ENCODE measurements at regions not wholly inside any gene's neighbourhood (a gene's known extent, or its start where the extent isn't known, plus 50 kb on each side); places are given as distances from the start of the nearest gene placed in this dataset.

GRCh38 chr1:73604739-73605138, 593.2 kb downstream of the LRRIQ3 start:
- no peak for DNase-seq (ENCODE audit: low read depth, low spot score)
- Histone ChIP-seq H3K9me3 (ENCODE audit: low read depth, low read length) (no peaks in the 10 kb centered on the region), H3K27ac (no peak overlapping the region), H3K36me3 (ENCODE audit: insufficient read depth, low read length) (no peaks in the 10 kb centered on the region), H3K9ac (ENCODE audit: insufficient read length) (no peak overlapping the region), H3K4me3 (no peak overlapping the region)
- TF ChIP-seq FOXP2 (optimal IDR thresholded peaks at IDR 0.05; ENCODE audit: control extremely low read depth, extremely low read length, insufficient read depth) (no peak), POLR2AphosphoS5 (IDR thresholded peaks at IDR 0.05; ENCODE audit: borderline replicate concordance, low read depth, low read length) (no peak), EZH2 (IDR thresholded peaks at IDR 0.05) (no peak)

GRCh38 chr1:73604211-73604610, 593.8 kb downstream of the LRRIQ3 start:
- no peaks in the 10 kb centered on the region for H3K36me3 ChIP-seq (ENCODE audit: insufficient read depth, low read length)
- no peak for DNase-seq (ENCODE audit: low read depth, low spot score)
- H3K27ac ChIP-seq, result no peak overlapping the region
- H3K9me3 ChIP-seq (ENCODE audit: low read depth, low read length), result no peaks in the 10 kb centered on the region
- H3K9ac ChIP-seq (ENCODE audit: insufficient read length), result no peak overlapping the region
- TF ChIP-seq POLR2AphosphoS5 (IDR thresholded peaks at IDR 0.05; ENCODE audit: borderline replicate concordance, low read depth, low read length) (no peak), EZH2 (IDR thresholded peaks at IDR 0.05) (no peak), FOXP2 (optimal IDR thresholded peaks at IDR 0.05; ENCODE audit: control extremely low read depth, extremely low read length, insufficient read depth) (no peak)
- H3K4me3 ChIP-seq, result no peak overlapping the region

- H3K4me3 ChIP-seq, result no peak overlapping the region
- DNase-seq (ENCODE audit: low read depth, low spot score), result no peak
- no peaks in the 10 kb centered on the region for H3K36me3 ChIP-seq (ENCODE audit: insufficient read depth, low read length)
- H3K9ac ChIP-seq (ENCODE audit: insufficient read length), result no peak overlapping the region
- TF ChIP-seq EZH2 (IDR thresholded peaks at IDR 0.05) (no peak), POLR2AphosphoS5 (IDR thresholded peaks at IDR 0.05; ENCODE audit: borderline replicate concordance, low read depth, low read length) (no peak), FOXP2 (optimal IDR thresholded peaks at IDR 0.05; ENCODE audit: control extremely low read depth, extremely low read length, insufficient read depth) (no peak)
- H3K9me3 ChIP-seq (ENCODE audit: low read depth, low read length), result no peaks in the 10 kb centered on the region
- H3K27ac ChIP-seq, result peak overlapping the region; percentile 65; the same call in 1 of the 2 replicates
Measured at GRCh38 chr1:73593804-73594203, 604.2 kb downstream of the LRRIQ3 start.

- Histone ChIP-seq H3K9ac (ENCODE audit: insufficient read length) (no peak overlapping the region), H3K27ac (peak overlapping the region; percentile 65), H3K4me3 (no peak overlapping the region), H3K9me3 (ENCODE audit: low read depth, low read length) (no peaks in the 10 kb centered on the region), H3K36me3 (ENCODE audit: insufficient read depth, low read length) (no peaks in the 10 kb centered on the region)
- TF ChIP-seq EZH2 (IDR thresholded peaks at IDR 0.05) (no peak), FOXP2 (optimal IDR thresholded peaks at IDR 0.05; ENCODE audit: control extremely low read depth, extremely low read length, insufficient read depth) (no peak)
- DNase-seq (ENCODE audit: low read depth, low spot score), result no peak
Measured at GRCh38 chr1:73593364-73593763, 604.6 kb downstream of the LRRIQ3 start.

GRCh38 chr1:73587080-73587479, 610.9 kb downstream of the LRRIQ3 start:
- TF ChIP-seq POLR2AphosphoS5 (IDR thresholded peaks at IDR 0.05; ENCODE audit: borderline replicate concordance, low read depth, low read length), result no peak
- no peak for TF ChIP-seq EZH2 (IDR thresholded peaks at IDR 0.05)
- TF ChIP-seq FOXP2 (optimal IDR thresholded peaks at IDR 0.05; ENCODE audit: control extremely low read depth, extremely low read length, insufficient read depth), result no peak
- H3K9ac ChIP-seq (ENCODE audit: insufficient read length), result no peak overlapping the region
- no peak for DNase-seq (ENCODE audit: low read depth, low spot score)
- H3K27ac ChIP-seq, result no peak overlapping the region
- H3K4me3 ChIP-seq, result no peak overlapping the region
- H3K9me3 ChIP-seq (ENCODE audit: low read depth, low read length), result no peaks in the 10 kb centered on the region
- no peaks in the 10 kb centered on the region for H3K36me3 ChIP-seq (ENCODE audit: insufficient read depth, low read length)

GRCh38 chr1:73577206-73577605, 620.8 kb downstream of the LRRIQ3 start:
- no peak for TF ChIP-seq EZH2 (IDR thresholded peaks at IDR 0.05)
- no peak for TF ChIP-seq POLR2AphosphoS5 (IDR thresholded peaks at IDR 0.05; ENCODE audit: borderline replicate concordance, low read depth, low read length)
- TF ChIP-seq FOXP2 (optimal IDR thresholded peaks at IDR 0.05; ENCODE audit: control extremely low read depth, extremely low read length, insufficient read depth), result no peak
- H3K9me3 ChIP-seq (ENCODE audit: low read depth, low read length), result no peaks in the 10 kb centered on the region
- H3K9ac ChIP-seq (ENCODE audit: insufficient read length), result no peak overlapping the region
- DNase-seq (ENCODE audit: low read depth, low spot score), result no peak
- no peak overlapping the region for H3K27ac ChIP-seq
- H3K4me3 ChIP-seq, result no peak overlapping the region
- H3K36me3 ChIP-seq (ENCODE audit: insufficient read depth, low read length), result no peaks in the 10 kb centered on the region

- H3K9me3 ChIP-seq (ENCODE audit: low read depth, low read length), result no peaks in the 10 kb centered on the region
- DNase-seq (ENCODE audit: low read depth, low spot score), result no peak
- no peak overlapping the region for H3K27ac ChIP-seq
- H3K4me3 ChIP-seq, result no peak overlapping the region
- no peak overlapping the region for H3K9ac ChIP-seq (ENCODE audit: insufficient read length)
- H3K36me3 ChIP-seq (ENCODE audit: insufficient read depth, low read length), result no peaks in the 10 kb centered on the region
- no peak for TF ChIP-seq FOXP2 (optimal IDR thresholded peaks at IDR 0.05; ENCODE audit: control extremely low read depth, extremely low read length, insufficient read depth)
Measured at GRCh38 chr1:73576083-73576482, 621.9 kb downstream of the LRRIQ3 start.

GRCh38 chr1:73564294-73564693, 633.7 kb downstream of the LRRIQ3 start:
- Histone ChIP-seq H3K9ac (ENCODE audit: insufficient read length) (no peak overlapping the region), H3K9me3 (ENCODE audit: low read depth, low read length) (no peaks in the 10 kb centered on the region), H3K36me3 (ENCODE audit: insufficient read depth, low read length) (no peaks in the 10 kb centered on the region), H3K4me3 (no peak overlapping the region), H3K27ac (no peak overlapping the region)
- DNase-seq (ENCODE audit: low read depth, low spot score), result no peak
- TF ChIP-seq POLR2AphosphoS5 (IDR thresholded peaks at IDR 0.05; ENCODE audit: borderline replicate concordance, low read depth, low read length) (no peak), FOXP2 (optimal IDR thresholded peaks at IDR 0.05; ENCODE audit: control extremely low read depth, extremely low read length, insufficient read depth) (no peak), EZH2 (IDR thresholded peaks at IDR 0.05) (no peak)

GRCh38 chr1:73556270-73556669, 641.7 kb downstream of the LRRIQ3 start:
- no peaks in the 10 kb centered on the region for H3K36me3 ChIP-seq (ENCODE audit: insufficient read depth, low read length)
- H3K9me3 ChIP-seq (ENCODE audit: low read depth, low read length), result no peaks in the 10 kb centered on the region
- no peak overlapping the region for H3K4me3 ChIP-seq
- H3K9ac ChIP-seq (ENCODE audit: insufficient read length), result no peak overlapping the region
- DNase-seq (ENCODE audit: low read depth, low spot score), result peak; percentile 65
- peak overlapping the region; percentile 84 for H3K27ac ChIP-seq
- TF ChIP-seq FOXP2 (optimal IDR thresholded peaks at IDR 0.05; ENCODE audit: control extremely low read depth, extremely low read length, insufficient read depth), result no peak
- TF ChIP-seq POLR2AphosphoS5 (IDR thresholded peaks at IDR 0.05; ENCODE audit: borderline replicate concordance, low read depth, low read length), result no peak; the same call in 1 of the 2 replicates
